ENCODE measurements at regions not wholly inside any gene's neighbourhood (a gene's known extent, or its start where the extent isn't known, plus 50 kb on each side); places are given as distances from the start of the nearest gene placed in this dataset.
A peak's percentile ranks its signal among the peaks of the same experiment; 100 is the strongest.

- DNase-seq (ENCODE audit: low read depth), result no peak
These were observed 182.2 kb downstream of the GLI2 start for GRCh38 chr2:120917886-120918285.

- no peak for DNase-seq (ENCODE audit: low read depth)
These were observed 183.5 kb downstream of the GLI2 start for GRCh38 chr2:120919216-120919615.

DNA sequence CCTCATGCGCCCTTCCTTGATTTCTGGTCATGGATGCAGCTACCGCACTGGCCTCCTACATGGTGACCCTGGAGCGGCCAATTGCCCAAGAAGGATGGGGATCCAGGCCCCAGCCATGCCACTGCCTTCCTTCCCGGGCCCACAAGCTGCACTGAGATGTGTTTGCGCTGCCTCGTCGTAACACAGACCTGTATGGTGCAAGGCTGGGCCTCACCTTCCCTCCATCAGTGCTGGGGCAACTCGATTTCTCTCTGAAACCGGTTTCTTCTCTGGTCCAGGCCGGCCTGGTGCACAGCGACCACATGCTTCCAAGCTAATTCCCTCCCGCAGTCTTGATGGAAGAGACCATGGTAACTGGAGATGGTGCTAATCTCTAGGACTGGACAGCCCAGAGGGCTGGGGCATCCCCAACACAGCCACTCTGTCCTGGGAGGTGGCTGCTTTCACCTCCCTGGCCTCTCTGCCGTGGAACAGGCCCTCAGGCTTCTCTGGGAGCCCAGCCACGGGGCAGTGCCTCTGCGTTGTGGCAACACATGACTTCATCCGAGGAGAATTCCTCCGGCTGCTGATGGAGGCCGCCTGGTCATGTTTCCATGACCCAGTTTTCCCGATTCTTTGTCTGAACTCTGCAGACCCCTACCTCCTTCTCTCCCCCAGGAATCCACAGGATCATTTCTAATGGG lies 184.2 kb downstream of the GLI2 start:
- DNase-seq (ENCODE audit: low read depth), result peak; percentile 85

- no peak for DNase-seq (ENCODE audit: low read depth)
These were observed 184.9 kb downstream of the GLI2 start for GRCh38 chr2:120920454-120921148.

- no peak for DNase-seq (ENCODE audit: low read depth)
These were observed 185.8 kb downstream of the GLI2 start for GRCh38 chr2:120921457-120921856.

DNA sequence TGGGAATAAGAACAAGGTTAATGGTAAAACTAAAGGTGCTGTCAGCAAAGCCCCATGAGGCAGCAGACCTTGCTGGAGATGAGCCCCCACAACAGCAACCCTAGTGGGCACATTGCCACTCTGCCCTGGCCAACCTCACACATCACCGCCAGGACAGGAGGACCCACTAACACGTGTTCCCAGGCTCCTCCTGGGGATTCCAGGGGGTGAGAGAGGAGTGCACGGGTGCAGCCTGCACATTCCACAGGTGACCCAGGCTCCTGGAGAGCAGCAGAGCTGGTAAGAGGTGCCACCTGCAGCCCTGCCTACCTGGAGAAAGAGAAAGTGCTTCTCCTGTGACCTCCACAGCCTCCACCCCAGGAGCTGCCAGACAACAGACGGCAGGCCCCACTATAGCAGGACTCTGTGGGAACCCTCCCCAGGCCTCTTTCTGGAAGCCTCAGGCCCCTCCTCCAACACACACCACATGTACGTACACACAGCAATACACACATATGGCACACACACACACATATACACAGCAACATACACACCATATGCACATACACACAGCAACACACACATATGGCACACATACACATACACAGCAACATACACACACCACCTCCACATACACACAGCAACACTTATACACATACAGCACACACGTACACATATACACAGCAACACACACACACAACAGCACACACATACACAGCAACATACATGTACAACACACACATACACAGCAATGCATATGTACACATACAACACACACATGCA lies 187.1 kb downstream of the GLI2 start:
- no peak for DNase-seq (ENCODE audit: low read depth)

DNA sequence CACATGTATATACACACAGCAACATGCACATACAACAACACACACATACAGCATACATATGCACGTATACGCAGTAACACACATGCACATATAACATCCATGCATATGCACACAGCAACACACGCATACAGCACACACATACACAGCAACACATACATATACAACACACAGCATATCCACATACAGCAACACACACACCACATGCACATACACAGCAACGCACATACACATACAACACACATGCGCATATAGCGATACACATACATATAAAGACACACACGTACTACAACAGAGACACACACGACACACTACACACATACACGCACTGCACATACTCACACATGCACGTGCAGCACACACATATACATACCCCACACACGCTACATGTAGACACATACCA lies 187.8 kb downstream of the GLI2 start:
- DNase-seq (ENCODE audit: low read depth), result no peak

DNA sequence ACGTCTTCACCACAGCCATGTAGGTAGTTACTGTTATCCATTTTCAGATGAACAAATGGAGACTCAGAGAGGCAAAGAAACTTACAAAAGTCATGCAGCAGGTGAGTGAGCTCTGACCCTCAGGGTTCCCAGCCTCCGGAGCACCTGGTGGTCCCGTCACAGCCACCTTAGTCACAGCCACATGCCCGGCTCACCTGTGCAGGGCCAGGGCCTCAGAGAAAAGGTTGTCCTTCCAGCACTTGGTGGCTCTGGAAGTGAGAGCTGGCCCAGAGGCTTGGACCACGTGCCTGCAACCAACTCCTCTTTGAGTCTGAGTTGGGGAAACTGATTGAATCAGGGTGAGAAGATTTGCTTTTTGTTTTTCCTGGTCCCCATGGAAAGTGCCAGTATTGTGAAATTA lies 189.3 kb downstream of the GLI2 start:
- DNase-seq (ENCODE audit: low read depth), result no peak

DNA sequence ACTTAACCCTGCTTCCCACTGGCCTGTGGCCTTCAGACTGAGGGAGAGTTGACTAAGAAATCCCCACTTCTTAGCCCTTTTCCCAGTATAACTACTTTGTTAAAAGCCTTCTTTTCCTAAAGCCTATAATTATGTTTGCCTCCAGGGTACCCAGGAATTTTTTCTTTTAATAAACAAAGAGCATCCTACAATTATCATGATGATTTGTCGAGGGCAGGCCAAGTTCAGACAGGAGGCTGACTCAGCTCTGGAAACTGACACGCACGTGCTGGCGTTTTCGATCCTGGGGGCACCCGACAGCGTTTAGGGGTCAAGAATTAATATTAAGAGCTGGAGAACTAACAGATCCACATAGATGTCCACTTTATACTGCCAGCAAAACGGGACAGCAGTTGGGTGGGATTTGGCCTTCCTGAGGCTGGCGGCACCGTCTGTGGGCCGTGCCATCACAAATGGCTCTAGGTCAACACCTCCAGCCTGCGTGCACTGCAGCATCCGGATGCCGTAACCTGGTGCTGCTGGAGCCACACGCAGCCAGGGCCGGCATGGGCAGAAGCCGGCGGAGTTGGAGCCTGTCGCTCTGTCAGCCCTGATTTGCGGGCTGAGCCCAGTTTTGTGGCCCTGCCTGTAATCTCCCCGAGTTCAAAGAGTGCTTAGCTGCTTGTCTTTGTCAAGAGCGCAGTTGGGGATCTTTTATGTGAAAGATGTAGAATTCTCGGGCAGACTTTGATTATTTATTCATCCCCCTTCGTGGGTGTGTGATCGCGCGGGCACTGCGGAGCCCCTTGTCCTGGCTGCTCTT lies 191.0 kb downstream of the GLI2 start:
- DNase-seq (ENCODE audit: low read depth), result peak; percentile 82

DNA sequence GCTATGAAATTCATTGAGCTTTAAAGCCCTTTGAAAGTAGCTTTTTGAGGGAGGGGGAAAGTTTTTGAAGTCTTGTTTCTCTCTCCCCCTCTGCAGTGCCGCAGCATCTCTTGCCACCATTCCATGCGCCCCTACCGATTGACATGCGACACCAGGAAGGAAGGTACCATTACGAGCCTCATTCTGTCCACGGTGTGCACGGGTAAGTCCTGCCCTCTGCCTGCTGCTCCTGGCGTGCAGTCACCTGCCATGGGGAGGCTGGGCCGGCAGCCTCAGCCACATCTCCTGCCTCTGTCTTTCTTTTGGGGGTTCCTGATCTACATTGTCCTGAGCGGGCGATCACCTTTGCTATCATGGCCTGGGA lies 191.6 kb downstream of the GLI2 start:
- no peak for DNase-seq (ENCODE audit: low read depth)

DNA sequence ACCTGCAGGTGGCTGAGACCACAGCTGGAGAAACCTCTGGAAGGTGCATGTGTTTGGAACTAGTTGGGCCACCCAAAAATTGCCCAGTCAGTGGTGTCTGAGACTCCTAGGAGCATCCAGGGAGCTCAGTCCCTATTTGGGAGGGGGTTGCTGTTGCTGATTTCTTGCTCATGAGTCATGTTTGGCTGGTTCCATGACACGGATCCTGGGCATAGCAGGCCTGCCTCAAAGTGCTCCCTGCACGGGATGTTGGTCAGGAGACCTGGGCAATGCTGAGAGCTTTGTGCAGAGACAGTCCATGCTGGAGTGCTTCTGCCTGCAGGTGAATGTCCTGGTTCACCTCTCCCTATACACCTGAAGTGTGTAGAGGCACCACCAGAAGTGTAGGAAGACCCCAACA lies 194.2 kb downstream of the GLI2 start:
- peak; percentile 81 for DNase-seq (ENCODE audit: low read depth)

DNA sequence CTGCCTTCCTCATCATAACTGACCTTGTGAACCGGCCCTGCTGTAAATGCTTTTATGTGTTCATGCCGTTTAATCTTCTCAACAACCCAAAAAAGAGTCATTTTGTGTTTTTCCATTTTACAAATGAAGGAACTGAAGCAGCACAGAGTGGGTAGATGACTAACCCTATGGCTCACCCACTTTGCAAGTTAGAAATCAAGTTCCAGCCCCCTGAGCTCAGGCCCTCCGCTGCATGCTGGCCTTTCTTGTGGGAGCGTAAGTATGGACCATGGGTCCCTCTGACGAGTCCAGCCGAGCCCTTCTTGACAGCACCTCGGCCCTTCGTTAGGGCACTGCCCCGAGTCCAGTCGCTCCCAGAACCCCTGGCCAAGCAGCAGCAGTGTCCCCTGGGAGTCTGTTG lies 194.6 kb downstream of the GLI2 start:
- DNase-seq (ENCODE audit: low read depth), result no peak

DNA sequence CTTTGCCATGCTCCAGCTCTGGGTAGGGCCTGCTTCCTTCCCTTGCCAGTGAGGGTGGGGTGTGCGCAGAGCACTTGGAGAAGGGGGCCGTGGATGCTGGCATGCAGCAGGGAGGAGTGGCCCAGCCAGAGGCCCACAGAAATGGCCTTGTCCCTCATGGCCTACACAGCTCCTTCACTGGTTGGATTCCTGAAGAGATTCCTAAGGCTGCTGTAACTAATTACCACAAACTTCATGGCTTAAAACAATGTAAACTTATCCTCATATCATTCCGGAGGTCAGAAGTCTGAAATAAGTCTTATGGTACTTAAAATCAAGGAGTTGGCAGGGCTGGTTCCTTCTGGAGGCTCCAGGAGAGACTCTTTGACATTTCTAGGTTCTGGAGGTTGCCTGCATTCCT lies 195.2 kb downstream of the GLI2 start:
- no peak for DNase-seq (ENCODE audit: low read depth)

- DNase-seq (ENCODE audit: low read depth), result no peak
These were observed 196.8 kb downstream of the GLI2 start for GRCh38 chr2:120932472-120932871.

GRCh38 chr2:120932881-120933280 lies 197.2 kb downstream of the GLI2 start:
- no peak for DNase-seq (ENCODE audit: low read depth)

DNA sequence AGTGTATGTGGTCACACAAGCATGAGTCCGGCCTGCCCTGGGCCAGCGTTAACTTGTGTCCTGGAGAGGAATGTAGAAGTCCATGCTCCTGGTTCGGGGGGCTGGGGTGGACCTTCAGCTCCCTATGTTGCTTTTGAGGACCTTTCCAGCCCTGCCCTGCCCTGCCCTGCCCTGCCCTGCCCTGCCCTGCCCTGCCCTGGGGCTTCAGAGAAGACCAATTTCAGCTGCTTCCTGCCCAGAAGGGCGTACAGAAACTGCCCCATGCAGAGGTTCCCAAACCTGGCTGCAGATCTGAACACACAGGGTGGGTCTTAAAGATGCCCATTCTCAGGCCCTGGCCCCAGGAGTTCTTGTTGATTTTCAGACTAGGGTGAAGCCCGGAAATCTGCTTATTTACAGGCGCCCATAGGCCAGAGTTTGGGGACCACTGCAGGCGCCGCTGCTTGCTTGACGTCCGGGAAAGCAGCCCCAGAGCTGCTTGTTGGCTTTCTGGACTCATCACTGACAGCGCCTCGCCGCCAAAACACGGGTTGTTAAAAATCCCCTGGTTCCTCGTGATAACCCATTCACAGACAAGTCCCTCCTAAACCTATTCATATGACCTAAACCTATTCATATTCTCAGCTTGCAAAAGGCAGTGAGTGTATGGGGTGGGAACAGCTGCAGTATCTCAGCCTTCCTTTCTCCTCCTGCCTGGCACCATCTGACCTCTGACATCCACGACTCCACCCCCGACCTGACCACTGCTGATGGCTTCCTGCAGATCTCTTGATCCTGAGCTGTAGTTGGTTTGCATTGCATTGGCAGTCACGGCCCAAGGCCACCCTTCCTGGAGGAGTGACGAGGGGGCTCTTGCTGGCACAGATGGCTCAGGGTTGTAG lies 198.3 kb downstream of the GLI2 start:
- DNase-seq (ENCODE audit: low read depth), result peak; percentile 29

GRCh38 chr2:120934574-120935338 lies 199.1 kb downstream of the GLI2 start:
- DNase-seq (ENCODE audit: low read depth), result peak; percentile 95

GRCh38 chr2:120935339-120936313 lies 200.0 kb downstream of the GLI2 start:
- peak; percentile 93 for DNase-seq (ENCODE audit: low read depth)

Data from M059J (cell line).